ENCODE measurements at regions not wholly inside any gene's neighbourhood (a gene's known extent, or its start where the extent isn't known, plus 50 kb on each side); places are given as distances from the start of the nearest gene placed in this dataset.

DNA sequence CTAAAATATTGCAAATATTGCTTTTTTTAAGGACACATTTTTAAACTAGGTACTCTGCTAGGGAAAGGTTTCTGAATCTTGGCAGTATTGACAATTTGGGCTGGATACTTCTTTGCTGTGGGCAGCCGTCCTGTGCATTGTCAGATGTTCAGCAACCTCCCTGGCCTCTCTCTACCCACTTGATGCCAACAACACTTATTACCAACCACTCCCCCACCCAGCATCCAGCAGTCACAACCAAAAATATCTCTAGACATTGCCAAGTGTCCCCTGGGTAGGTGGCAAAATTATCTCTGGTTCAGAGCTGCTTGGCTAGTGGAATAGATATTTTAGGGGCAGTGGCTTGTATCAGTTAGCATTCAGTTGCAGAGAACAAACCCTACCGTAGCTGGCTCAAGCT, 114.3 kb upstream of the PNPT1 start:
- Histone ChIP-seq H4K20me1 (ENCODE audit: control insufficient read depth, insufficient read depth, low read depth, low read length) (no peaks in the 10 kb centered on the region), H3K4me3 (ENCODE audit: low read length) (no peak overlapping the region), H3K4me1 (ENCODE audit: control insufficient read depth, low read length) (no peaks in the 10 kb centered on the region), H3K9me2 (replicated peaks; ENCODE audit: control insufficient read depth, low read length) (no peaks in the 10 kb centered on the region), H3K4me2 (ENCODE audit: low read length) (no peak overlapping the region), H3K36me3 (ENCODE audit: control insufficient read depth, low read length) (no peaks in the 10 kb centered on the region), H3F3A (ENCODE audit: control insufficient read depth, insufficient read depth) (no peaks in the 10 kb centered on the region), H3K27me3 (ENCODE audit: control insufficient read depth, low read length) (peaks cover 6% of the 10 kb centered on the region; the same call in 1 of the 2 replicates), H3K27ac (ENCODE audit: low read depth, low read length) (no peak overlapping the region), H3K9me3 (ENCODE audit: control insufficient read depth, insufficient read depth, low read length) (no peaks in the 10 kb centered on the region), H3K79me2 (ENCODE audit: control insufficient read depth, low read length) (no peaks in the 10 kb centered on the region)
- TF ChIP-seq, protein P1, sequence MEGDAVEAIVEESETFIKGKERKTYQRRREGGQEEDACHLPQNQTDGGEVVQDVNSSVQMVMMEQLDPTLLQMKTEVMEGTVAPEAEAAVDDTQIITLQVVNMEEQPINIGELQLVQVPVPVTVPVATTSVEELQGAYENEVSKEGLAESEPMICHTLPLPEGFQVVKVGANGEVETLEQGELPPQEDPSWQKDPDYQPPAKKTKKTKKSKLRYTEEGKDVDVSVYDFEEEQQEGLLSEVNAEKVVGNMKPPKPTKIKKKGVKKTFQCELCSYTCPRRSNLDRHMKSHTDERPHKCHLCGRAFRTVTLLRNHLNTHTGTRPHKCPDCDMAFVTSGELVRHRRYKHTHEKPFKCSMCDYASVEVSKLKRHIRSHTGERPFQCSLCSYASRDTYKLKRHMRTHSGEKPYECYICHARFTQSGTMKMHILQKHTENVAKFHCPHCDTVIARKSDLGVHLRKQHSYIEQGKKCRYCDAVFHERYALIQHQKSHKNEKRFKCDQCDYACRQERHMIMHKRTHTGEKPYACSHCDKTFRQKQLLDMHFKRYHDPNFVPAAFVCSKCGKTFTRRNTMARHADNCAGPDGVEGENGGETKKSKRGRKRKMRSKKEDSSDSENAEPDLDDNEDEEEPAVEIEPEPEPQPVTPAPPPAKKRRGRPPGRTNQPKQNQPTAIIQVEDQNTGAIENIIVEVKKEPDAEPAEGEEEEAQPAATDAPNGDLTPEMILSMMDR (IDR thresholded peaks at IDR 0.05; ENCODE audit: low read depth, low read length, poor library complexity, severe bottlenecking): no peak
- no peak for TF ChIP-seq EZH2phosphoT487 (IDR thresholded peaks at IDR 0.05; ENCODE audit: borderline replicate concordance, low read length)

DNA sequence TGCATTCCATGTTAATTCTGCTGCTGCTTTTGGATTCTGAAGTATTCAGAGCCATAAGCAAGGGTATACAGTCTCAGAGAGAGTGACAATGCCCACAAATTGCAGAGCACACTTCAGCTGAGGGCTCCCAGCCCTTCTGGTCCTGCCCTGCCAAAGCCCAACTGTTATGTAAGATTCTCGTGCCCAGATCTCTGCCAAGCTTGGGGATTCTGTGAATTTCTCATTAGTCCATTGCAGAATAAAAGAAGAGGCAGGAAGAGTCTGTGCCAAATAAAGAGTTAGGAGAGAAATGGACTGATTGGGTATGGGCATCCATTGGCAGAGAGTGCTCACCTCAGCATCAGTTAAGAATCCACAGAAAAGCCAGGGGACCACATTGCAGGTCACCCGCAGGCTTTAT, 112.0 kb upstream of the PNPT1 start:
- H3K27ac ChIP-seq (ENCODE audit: low read depth, low read length): no peak overlapping the region
- no peaks in the 10 kb centered on the region for H4K20me1 ChIP-seq (ENCODE audit: control insufficient read depth, insufficient read depth, low read depth, low read length)
- H3K79me2 ChIP-seq (ENCODE audit: control insufficient read depth, low read length): no peaks in the 10 kb centered on the region
- no peak overlapping the region for H3K4me2 ChIP-seq (ENCODE audit: low read length)
- H3K27me3 ChIP-seq (ENCODE audit: control insufficient read depth, low read length): peaks cover 6% of the 10 kb centered on the region; the same call in 1 of the 2 replicates
- H3K9me2 ChIP-seq (replicated peaks; ENCODE audit: control insufficient read depth, low read length): no peaks in the 10 kb centered on the region
- H3K36me3 ChIP-seq (ENCODE audit: control insufficient read depth, low read length): no peaks in the 10 kb centered on the region
- no peak overlapping the region for H3K4me3 ChIP-seq (ENCODE audit: low read length)
- H3K9me3 ChIP-seq (ENCODE audit: control insufficient read depth, insufficient read depth, low read length): no peaks in the 10 kb centered on the region
- TF ChIP-seq EZH2phosphoT487 (IDR thresholded peaks at IDR 0.05; ENCODE audit: borderline replicate concordance, low read length): no peak
- TF ChIP-seq, protein P1 (IDR thresholded peaks at IDR 0.05; ENCODE audit: low read depth, low read length, poor library complexity, severe bottlenecking): no peak
- no peaks in the 10 kb centered on the region for H3F3A ChIP-seq (ENCODE audit: control insufficient read depth, insufficient read depth)
- H3K4me1 ChIP-seq (ENCODE audit: control insufficient read depth, low read length): no peaks in the 10 kb centered on the region

DNA sequence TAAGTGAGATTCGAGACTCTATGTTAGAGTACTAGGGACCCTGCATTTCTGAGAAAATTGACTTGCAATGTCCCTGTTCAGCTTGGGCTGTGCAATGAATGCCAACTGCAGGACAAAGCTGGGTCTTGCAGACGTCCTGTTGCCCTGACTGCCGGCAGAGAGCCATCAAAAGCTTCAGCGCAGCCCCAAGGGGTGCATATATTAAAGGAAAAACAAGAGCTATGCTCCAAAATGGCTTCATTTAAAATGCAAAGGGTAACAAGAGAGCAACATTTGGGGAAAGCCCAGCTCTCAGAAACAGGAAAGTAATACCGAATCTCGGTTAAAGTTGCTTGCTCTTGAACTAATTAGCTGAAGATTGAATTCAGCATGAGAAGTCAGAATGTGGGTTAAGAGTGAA, 110.9 kb upstream of the PNPT1 start:
- Histone ChIP-seq H3K79me2 (ENCODE audit: control insufficient read depth, low read length) (no peaks in the 10 kb centered on the region), H3K9me3 (ENCODE audit: control insufficient read depth, insufficient read depth, low read length) (no peaks in the 10 kb centered on the region), H3F3A (ENCODE audit: control insufficient read depth, insufficient read depth) (no peaks in the 10 kb centered on the region), H3K4me1 (ENCODE audit: control insufficient read depth, low read length) (no peaks in the 10 kb centered on the region), H3K27ac (ENCODE audit: low read depth, low read length) (no peak overlapping the region), H3K4me3 (ENCODE audit: low read length) (no peak overlapping the region), H3K4me2 (ENCODE audit: low read length) (no peak overlapping the region), H4K20me1 (ENCODE audit: control insufficient read depth, insufficient read depth, low read depth, low read length) (no peaks in the 10 kb centered on the region), H3K36me3 (ENCODE audit: control insufficient read depth, low read length) (no peaks in the 10 kb centered on the region), H3K9me2 (replicated peaks; ENCODE audit: control insufficient read depth, low read length) (no peaks in the 10 kb centered on the region), H3K27me3 (ENCODE audit: control insufficient read depth, low read length) (peaks cover 6% of the 10 kb centered on the region; the same call in 1 of the 2 replicates)
- TF ChIP-seq EZH2phosphoT487 (IDR thresholded peaks at IDR 0.05; ENCODE audit: borderline replicate concordance, low read length): no peak
- TF ChIP-seq, protein P1 (IDR thresholded peaks at IDR 0.05; ENCODE audit: low read depth, low read length, poor library complexity, severe bottlenecking): no peak
